B cell (primary cell): ENCODE measurements at regions not wholly inside any gene's neighbourhood (a gene's known extent, or its start where the extent isn't known, plus 50 kb on each side); places are given as distances from the start of the nearest gene placed in this dataset.

Experiments used
- EZH2 ChIP-seq: IDR thresholded peaks from 2 replicates; pipeline ENCODE4 v1.6.1; 2012; ENCODE audit warnings: borderline replicate concordance, low read depth, mild to moderate bottlenecking, moderate library complexity, low read length; ENCODE audit not compliant: insufficient read depth, poor library complexity, severe bottlenecking
- TF ChIP-seq, protein P1 (sequence below): fragments of 200-600 bp; IDR thresholded peaks from one replicate; pipeline ENCODE4 v1.8.0; 2022; ENCODE audit warnings: antibody characterized with exemption, mild to moderate bottlenecking

DNA sequence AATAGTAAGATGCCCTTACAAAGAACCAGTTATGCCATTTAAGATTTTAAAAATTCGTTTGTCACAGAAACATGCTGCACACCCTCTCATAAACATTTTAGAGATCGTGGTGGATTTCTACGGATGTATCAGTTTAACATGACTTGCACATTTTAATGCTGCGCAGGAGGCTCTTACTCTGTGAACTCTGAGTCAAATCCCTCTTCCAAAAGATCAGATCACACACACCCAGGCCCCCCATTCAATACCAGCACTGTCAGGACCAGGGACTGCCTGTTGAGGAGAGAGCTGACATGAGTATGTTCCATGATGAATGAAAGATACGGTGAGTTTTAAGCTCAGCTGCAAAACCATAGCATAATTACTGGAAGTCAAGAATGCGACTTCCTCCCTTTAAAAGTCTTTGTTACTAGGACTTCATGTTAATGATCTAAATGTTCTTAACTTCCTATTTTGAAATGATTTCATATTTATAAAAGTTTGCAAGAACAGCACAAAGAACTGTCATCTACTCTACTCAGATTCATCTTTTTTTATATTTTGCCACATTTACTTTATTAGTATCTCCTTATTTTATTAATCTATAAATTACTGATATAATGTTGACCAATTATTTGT lies 500.2 kb downstream of the GLRX3 start:
- TF ChIP-seq, protein P1, sequence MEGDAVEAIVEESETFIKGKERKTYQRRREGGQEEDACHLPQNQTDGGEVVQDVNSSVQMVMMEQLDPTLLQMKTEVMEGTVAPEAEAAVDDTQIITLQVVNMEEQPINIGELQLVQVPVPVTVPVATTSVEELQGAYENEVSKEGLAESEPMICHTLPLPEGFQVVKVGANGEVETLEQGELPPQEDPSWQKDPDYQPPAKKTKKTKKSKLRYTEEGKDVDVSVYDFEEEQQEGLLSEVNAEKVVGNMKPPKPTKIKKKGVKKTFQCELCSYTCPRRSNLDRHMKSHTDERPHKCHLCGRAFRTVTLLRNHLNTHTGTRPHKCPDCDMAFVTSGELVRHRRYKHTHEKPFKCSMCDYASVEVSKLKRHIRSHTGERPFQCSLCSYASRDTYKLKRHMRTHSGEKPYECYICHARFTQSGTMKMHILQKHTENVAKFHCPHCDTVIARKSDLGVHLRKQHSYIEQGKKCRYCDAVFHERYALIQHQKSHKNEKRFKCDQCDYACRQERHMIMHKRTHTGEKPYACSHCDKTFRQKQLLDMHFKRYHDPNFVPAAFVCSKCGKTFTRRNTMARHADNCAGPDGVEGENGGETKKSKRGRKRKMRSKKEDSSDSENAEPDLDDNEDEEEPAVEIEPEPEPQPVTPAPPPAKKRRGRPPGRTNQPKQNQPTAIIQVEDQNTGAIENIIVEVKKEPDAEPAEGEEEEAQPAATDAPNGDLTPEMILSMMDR = no peak
- TF ChIP-seq EZH2 = no peak
